ENCODE measurements at regions not wholly inside any gene's neighbourhood (a gene's known extent, or its start where the extent isn't known, plus 50 kb on each side); places are given as distances from the start of the nearest gene placed in this dataset.

GRCh38 chr22:26848244-26848920 is 191.0 kb downstream of the MIAT start:
- no peak for DNase-seq

GRCh38 chr22:26849575-26849974 is 192.2 kb downstream of the MIAT start:
- no peak for DNase-seq

GRCh38 chr22:26851125-26851524 is 193.7 kb downstream of the MIAT start:
- DNase-seq = no peak

DNA sequence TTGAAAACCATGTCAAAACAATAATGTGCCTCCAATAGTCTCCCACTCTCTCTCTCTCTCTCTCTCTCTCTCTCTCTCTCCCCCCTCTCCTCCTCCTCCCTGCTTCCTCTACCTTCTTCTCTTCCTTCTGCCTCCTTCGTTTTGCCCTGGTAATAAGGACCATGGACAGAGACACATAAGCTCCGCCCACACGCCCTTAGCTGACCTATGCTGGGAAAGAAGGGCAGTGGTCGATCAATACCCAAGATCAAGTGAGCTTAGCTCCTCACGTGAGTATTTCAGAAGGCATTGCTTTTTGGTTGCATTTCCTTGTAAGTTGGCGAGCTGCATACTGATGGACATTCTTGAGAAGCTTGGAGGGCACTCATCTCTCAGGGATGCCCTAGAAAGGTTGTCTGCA is 194.8 kb downstream of the MIAT start:
- no peak for DNase-seq

- no peak for DNase-seq
Observed at GRCh38 chr22:26853071-26853470, 195.7 kb downstream of the MIAT start.

GRCh38 chr22:26853495-26853894 is 196.1 kb downstream of the MIAT start:
- DNase-seq = no peak

DNA sequence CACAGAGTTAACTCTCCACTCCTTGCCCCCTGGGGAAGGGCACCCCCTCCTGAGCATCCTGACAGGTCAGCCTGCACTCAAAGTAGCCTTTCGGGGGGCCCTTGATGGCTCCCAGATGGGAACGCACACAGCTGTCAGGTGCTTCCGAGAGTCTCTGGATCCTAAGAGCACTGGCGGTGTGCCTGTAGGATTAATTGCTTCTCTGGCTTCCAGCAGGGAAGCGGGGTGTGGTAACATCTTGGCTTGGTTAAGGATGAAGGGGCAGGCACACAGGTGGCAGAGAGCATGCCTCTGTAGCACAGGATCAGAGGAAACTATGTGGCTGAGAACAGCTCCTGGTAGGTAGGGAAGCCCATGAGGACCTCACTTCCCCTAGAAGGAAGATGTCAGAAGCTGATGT is 199.8 kb downstream of the MIAT start:
- DNase-seq = no peak

GRCh38 chr22:26860301-26860700 is 202.9 kb downstream of the MIAT start:
- no peak for DNase-seq

- DNase-seq = no peak
Observed at GRCh38 chr22:26865021-26865420, 207.6 kb downstream of the MIAT start.

- DNase-seq = peak; percentile 11
Observed at GRCh38 chr22:26883393-26883792, 226.0 kb downstream of the MIAT start.

GRCh38 chr22:26884921-26885320 is 227.5 kb downstream of the MIAT start:
- no peak for DNase-seq

- DNase-seq = no peak
Observed at GRCh38 chr22:26885441-26886261, 228.3 kb downstream of the MIAT start.

DNA sequence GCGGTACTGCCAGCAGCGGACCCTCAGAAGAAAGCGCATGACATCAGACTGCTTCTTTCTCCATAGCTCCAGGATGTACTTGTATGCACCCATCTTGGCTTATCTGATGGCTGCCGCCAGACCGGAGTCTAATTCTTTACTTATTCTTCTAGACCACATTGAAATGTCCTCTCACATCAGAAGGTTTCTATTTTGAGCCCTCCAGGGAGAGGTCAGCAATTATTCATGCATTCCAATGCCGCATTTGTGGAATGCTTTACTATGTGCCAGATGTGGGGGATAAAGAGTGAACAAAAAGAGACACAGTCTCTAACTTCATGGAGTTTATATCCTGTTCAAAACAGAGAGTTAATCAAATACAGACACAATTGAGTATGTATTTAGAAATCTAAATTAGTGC is 230.1 kb downstream of the MIAT start:
- DNase-seq = no peak

DNA sequence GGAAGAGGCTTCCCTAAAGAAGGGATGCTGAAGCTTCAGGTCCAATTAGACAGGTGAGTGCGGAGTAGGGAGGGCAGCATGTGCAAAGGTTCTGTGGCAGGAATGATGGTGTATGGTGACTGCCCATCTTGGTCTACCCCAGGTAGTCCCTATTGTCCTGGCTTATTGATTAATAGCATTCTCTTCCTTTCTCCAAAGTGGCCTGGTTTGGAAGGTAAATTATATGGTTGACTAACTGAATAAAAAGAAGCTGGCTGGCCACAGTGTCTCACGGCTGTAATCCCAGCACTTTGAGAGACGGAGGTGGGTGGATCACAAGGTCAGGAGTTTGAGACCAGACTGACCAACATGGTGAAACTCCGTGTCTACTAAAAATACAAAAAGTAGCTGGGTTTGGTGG is 230.5 kb downstream of the MIAT start:
- no peak for DNase-seq

- DNase-seq = no peak
Observed at GRCh38 chr22:26888887-26889286, 231.5 kb downstream of the MIAT start.

GRCh38 chr22:26889802-26890201 is 232.4 kb downstream of the MIAT start:
- DNase-seq = no peak

GRCh38 chr22:26890870-26891269 is 233.5 kb downstream of the MIAT start:
- peak; percentile 10 for DNase-seq

- DNase-seq = no peak
Observed at GRCh38 chr22:26891429-26891828, 234.0 kb downstream of the MIAT start.

DNA sequence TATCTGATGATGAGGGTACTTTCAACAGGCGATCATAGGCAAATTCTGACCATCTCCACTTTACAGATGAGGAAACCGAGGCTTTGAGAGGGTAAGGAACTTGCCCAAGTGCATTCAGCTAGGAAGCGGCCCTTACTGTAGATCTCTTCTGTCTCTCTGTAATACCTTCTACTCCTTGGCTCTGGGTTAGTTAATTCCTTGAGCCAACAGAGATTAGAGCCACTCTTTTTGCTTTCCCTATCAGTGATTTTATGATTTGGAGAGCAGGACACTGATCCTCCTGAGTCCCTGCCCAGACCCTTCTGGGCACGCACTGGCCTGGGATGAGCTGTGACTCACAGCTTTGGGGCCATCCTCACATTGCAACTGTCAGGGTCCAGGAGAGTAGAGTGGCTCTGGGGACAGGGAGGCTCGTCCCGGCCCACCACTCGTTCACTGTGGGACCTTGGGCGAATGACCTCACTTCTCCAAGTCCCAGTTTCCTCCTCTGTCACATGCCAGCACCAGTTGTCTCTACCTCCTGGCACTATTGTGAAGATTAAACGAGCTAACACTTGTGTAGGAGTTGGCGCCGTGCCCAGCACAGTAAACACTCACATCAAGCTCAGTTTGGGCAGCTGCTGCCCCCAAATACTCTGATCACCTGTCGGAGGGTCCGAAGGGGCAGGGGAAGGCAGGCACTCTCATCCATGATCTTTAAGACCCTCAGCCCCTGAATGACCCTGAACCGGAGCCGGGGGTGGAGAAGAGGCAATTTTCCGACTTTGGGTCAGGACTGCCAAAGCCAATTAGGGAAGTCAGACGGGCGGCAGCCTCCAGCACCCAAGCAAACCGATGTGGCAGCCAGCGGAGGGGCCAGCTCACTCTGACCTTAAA is 235.0 kb downstream of the MIAT start:
- DNase-seq = peak; percentile 91

- peak; percentile 64 for DNase-seq
Observed at GRCh38 chr22:26893173-26894110, 236.1 kb downstream of the MIAT start.

- no peak for DNase-seq
Observed at GRCh38 chr22:26894362-26894761, 237.0 kb downstream of the MIAT start.

DNA sequence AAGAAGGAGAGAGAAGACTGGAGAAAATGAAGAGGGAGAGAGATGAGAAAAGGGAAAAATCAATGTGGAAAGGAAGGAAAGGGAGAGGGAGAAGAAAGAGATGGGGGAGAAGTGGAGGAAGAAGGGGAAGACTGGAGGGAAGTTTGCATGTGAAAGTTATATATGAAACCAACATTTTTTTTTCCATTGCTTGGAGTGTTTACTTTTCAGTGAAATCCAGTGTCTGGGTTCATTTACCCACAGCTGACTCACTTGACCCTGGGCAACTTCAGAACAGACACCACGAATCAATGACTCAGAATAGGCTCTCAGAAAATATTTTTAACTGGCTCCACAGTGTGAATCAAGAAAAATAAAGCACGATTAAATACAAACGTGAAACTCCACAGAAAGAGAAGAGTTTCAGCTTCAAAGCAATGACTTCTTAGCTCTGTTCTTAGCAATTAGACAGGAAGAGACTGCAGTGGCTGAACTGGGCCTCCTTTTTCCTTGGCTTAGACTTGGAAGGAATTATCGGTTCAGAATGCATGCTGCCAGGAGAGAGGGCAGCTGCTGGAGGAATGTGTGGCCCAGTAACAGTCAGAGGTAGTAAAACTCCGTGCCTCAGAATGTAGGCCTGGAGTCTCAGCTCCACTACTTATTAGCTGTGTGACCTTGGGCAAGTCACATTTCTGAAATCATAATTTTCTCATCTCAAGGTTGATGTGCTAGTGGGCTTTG is 237.5 kb downstream of the MIAT start:
- peak; percentile 74 for DNase-seq
